GM12878 (cell line): ENCODE measurements at regions not wholly inside any gene's neighbourhood (a gene's known extent, or its start where the extent isn't known, plus 50 kb on each side); places are given as distances from the start of the nearest gene placed in this dataset.

Experiments
- ATAC-seq: fragments of 200-7000 bp; cut with Tn5 transposase; 3 replicates; pipeline ENCODE4 v1.9.1; 2020; ENCODE audit warnings: mild to moderate bottlenecking, moderate library complexity
- BruUV-seq: library from RNA; stranded (reverse); fragments of 400-500 nt; replicated peaks from 2 replicates; lab custom pipeline; 2021; lab: Mats Ljungman, UMichigan
- CTCF ChIA-PET: fragments of 300-600 bp; sonication (Branson Sonifier 250); formaldehyde crosslinking; extraction: SDS; loops from one replicate; lab custom pipeline; 2021; ENCODE audit warnings: inconsistent platforms; lab: Yijun Ruan, JAX
- POLR2A ChIA-PET: fragments of 350-600 bp; formaldehyde crosslinking; extraction: SDS; loops from one replicate; lab custom pipeline; 2021; ENCODE audit warnings: inconsistent platforms; lab: Charles Lee
- RAD21 ChIA-PET: fragments of 300-600 bp; sonication (Branson Sonifier 250); formaldehyde crosslinking; loops from one replicate; lab custom pipeline; 2023; ENCODE audit warnings: antibody characterized with exemption; ENCODE audit not compliant: unreplicated experiment; lab: Charles Lee
- SMC1A ChIA-PET: fragments of 300-600 bp; sonication (Branson Sonifier 250); formaldehyde crosslinking; loops from one replicate; lab custom pipeline; 2023; ENCODE audit not compliant: unreplicated experiment, uncharacterized antibody; lab: Charles Lee
- DNase-seq: peaks from one replicate; pipeline ENCODE4 v3.0.0-alpha.2; 2011; ENCODE audit warnings: low read depth, low spot score
- FAIRE-seq: peaks from 3 replicates; lab custom pipeline; 2011; peaks lifted over from hg19 to GRCh38; lab: Jason Lieb, UNC
- H2AFZ ChIP-seq: 2 replicates; pipeline ENCODE4 v1.6.0; 2011; ENCODE audit warnings: low read depth, low read length, control low read depth; ENCODE audit not compliant: control insufficient read depth
- H3K27ac ChIP-seq: 2 replicates; pipeline ENCODE4 v1.5.1; 2011; ENCODE audit warnings: control low read depth; ENCODE audit not compliant: control insufficient read depth, insufficient read depth
- H3K27me3 ChIP-seq, 2 experiments: replicated peaks in 1 of 2; 2 replicates each; pipeline versions ENCODE4 v1.6.0 to v1.6.1; 2011; ENCODE audit warnings: low read length in 1 of 2; ENCODE audit not compliant: control insufficient read depth in 2 of 2, insufficient read depth in 2 of 2
- H3K36me3 ChIP-seq, 2 experiments: 2 replicates each; pipeline ENCODE4 v1.5.1; 2011; ENCODE audit warnings: low read length in 1 of 2; ENCODE audit not compliant: control insufficient read depth in 2 of 2, insufficient read depth in 2 of 2
- H3K4me1 ChIP-seq: 2 replicates; pipeline ENCODE4 v1.6.1; 2011; ENCODE audit warnings: mild to moderate bottlenecking, low read length, moderate library complexity, mixed read lengths; ENCODE audit not compliant: control insufficient read depth, insufficient read depth
- H3K4me2 ChIP-seq: 2 replicates; pipeline ENCODE4 v1.6.0; 2011; ENCODE audit warnings: control low read depth; ENCODE audit not compliant: control insufficient read depth, insufficient read depth
- H3K4me3 ChIP-seq: fragments of 200-600 bp; sonication (generic); 2 replicates; pipeline ENCODE4 v1.5.1; 2016
- H3K79me2 ChIP-seq: 2 replicates; pipeline ENCODE4 v1.6.0; 2011; ENCODE audit warnings: low read length; ENCODE audit not compliant: control insufficient read depth, insufficient read depth
- H3K9ac ChIP-seq: 2 replicates; pipeline ENCODE4 v1.8.0; 2011; ENCODE audit warnings: low read length, control low read depth, mixed read lengths; ENCODE audit not compliant: control insufficient read depth, insufficient read depth
- H3K9me3 ChIP-seq: replicated peaks from 3 replicates; pipeline ENCODE4 v1.5.1; 2011; ENCODE audit warnings: mild to moderate bottlenecking, low read length; ENCODE audit not compliant: control insufficient read depth, insufficient read depth
- H4K20me1 ChIP-seq: 2 replicates; pipeline ENCODE4 v1.6.0; 2011; ENCODE audit not compliant: control insufficient read depth, insufficient read depth
- CUX1 ChIP-seq: IDR thresholded peaks from 2 replicates; pipeline ENCODE4 v1.6.1; 2012; ENCODE audit warnings: improper control_type of control experiment, low read depth, low read length; ENCODE audit not compliant: insufficient replicate concordance
- NKRF ChIP-seq: fragments of 450-650 bp; conservative IDR thresholded peaks from 2 replicates; pipeline ENCODE4 v1.6.1; 2017; ENCODE audit warnings: mild to moderate bottlenecking, moderate library complexity
- SPI1 ChIP-seq: IDR thresholded peaks from 2 replicates; pipeline ENCODE4 v1.6.1; 2011; ENCODE audit warnings: low read depth, mild to moderate bottlenecking, low read length, moderate library complexity, borderline replicate concordance; ENCODE audit not compliant: insufficient read depth
- ZNF592 ChIP-seq: fragments of 450-650 bp; IDR thresholded peaks from 2 replicates; pipeline ENCODE4 v1.6.1; 2017; ENCODE audit warnings: mild to moderate bottlenecking, moderate library complexity
- WGBS: methylation state at CpG from one replicate; pipeline ENCODE4 v1.1.6; 2016; ENCODE audit warnings: low lambda C conversion rate; ENCODE audit not compliant: insufficient replicate concordance, insufficient coverage; ENCODE audit errors: missing lambda C conversion rate; 5-methylcytosine and 5-hydroxymethylcytosine counted together
- in situ Hi-C: fragments of 300-500 bp; cut with MboI; formaldehyde crosslinking; loops from 9 replicates; pipeline ENCODE4 v1.14.3; 2018; ENCODE audit warnings: mixed read lengths
- intact Hi-C: fragments of 100-400 bp; cut with micrococcal nuclease; formaldehyde crosslinking; loops from one replicate; pipeline ENCODE4 v1.14.2; 2022; ENCODE audit not compliant: unreplicated experiment

- TF ChIP-seq NKRF (no peak), ZNF592 (no peak)
These were observed 86.2 kb downstream of the SLC25A46 start (continued) for GRCh38 chr5:110824936-110825441.

GRCh38 chr5:110832683-110833082, 93.9 kb downstream of the SLC25A46 start:
- H3K27ac ChIP-seq, result no peak overlapping the region
- in situ Hi-C loops, result no loop called here
- intact Hi-C loops, result no loop called here

More at GRCh38 chr5:110832683-110833082, 93.9 kb downstream of the SLC25A46 start:
- 25% methylated on average over 4 of the region's 4 CpGs for WGBS
- ChIA-PET SMC1A (interaction anchor here (0.7 kb wide), 1 partner anchor 401 kb away, joined by 3 read pairs; no protein-coding TSS in a partner anchor), RAD21 (no interaction called here), POLR2A (no interaction called here), CTCF (no interaction called here)
- Histone ChIP-seq H4K20me1 (no peaks in the 10 kb centered on the region), H3K9ac (no peak overlapping the region), H3K4me3 (no peak overlapping the region), H3K36me3 (no peaks in the 10 kb centered on the region), H3K4me1 (no peaks in the 10 kb centered on the region), H3K4me2 (no peak overlapping the region), H3K9me3 (no peaks in the 10 kb centered on the region), H2AFZ (no peak overlapping the region), H3K27me3 (no peaks in the 10 kb centered on the region), H3K79me2 (no peaks in the 10 kb centered on the region)
- DNase-seq (no peak), FAIRE-seq (no peak), ATAC-seq (peak; percentile 93)
- no TSS peak for BruUV-seq
- TF ChIP-seq CUX1 (no peak), SPI1 (peak; percentile 54; the same call in 1 of the 2 replicates)
